ENCODE measurements at regions not wholly inside any gene's neighbourhood (a gene's known extent, or its start where the extent isn't known, plus 50 kb on each side); places are given as distances from the start of the nearest gene placed in this dataset.

- TF ChIP-seq POLR2AphosphoS5 (IDR thresholded peaks at IDR 0.05; ENCODE audit: low read depth): no peak
- TF ChIP-seq EZH2 (IDR thresholded peaks at IDR 0.05; ENCODE audit: low read depth, unreplicated experiment): no peak
Measured at GRCh38 chr16:54582631-54583250, 296.2 kb upstream of the IRX3 start.
